Tibial nerve (tissue), 4 donors: ENCODE measurements at regions not wholly inside any gene's neighbourhood (a gene's known extent, or its start where the extent isn't known, plus 50 kb on each side); places are given as distances from the start of the nearest gene placed in this dataset.

Experiments
- EP300 ChIP-seq, 2 donors: sonication (generic); formaldehyde crosslinking; IDR thresholded peaks; one replicate each; pipeline ENCODE4 v1.6.1; 2017; ENCODE audit warnings: antibody characterized with exemption in 2 of 2, mild to moderate bottlenecking in 1 of 2
- TF ChIP-seq, protein P1 (sequence below), 5 experiments: fragments of 200-600 bp in 3 of 5; fragments of 450-650 bp in 2 of 5; sonication (generic) in 3 of 5; IDR thresholded peaks; one replicate each; pipeline ENCODE4 v1.5.1; 2016 to 2019; ENCODE audit warnings: antibody characterized with exemption in 5 of 5, mild to moderate bottlenecking in 3 of 5, moderate library complexity in 2 of 5

DNA sequence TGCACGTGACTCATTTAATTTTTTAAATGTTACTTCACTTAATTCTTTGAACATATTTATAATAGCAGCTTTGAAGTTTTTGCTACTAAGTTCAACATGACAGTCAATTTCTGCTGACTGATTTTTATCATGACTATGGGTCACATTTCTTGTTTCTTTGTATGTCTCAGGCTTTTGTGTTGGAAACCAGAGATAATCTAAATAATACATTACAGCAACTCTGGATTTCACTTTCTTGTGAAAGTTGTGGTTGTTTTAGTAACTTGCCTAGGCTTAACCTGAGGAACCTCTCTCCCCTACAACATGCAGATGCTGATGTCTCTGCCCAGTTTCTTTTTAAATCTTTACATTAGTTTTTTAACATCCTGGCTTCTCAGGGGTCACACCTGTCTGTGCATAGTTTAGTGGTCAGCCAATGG lies 180.8 kb downstream of the CCDC71L start:
- TF ChIP-seq, protein P1, sequence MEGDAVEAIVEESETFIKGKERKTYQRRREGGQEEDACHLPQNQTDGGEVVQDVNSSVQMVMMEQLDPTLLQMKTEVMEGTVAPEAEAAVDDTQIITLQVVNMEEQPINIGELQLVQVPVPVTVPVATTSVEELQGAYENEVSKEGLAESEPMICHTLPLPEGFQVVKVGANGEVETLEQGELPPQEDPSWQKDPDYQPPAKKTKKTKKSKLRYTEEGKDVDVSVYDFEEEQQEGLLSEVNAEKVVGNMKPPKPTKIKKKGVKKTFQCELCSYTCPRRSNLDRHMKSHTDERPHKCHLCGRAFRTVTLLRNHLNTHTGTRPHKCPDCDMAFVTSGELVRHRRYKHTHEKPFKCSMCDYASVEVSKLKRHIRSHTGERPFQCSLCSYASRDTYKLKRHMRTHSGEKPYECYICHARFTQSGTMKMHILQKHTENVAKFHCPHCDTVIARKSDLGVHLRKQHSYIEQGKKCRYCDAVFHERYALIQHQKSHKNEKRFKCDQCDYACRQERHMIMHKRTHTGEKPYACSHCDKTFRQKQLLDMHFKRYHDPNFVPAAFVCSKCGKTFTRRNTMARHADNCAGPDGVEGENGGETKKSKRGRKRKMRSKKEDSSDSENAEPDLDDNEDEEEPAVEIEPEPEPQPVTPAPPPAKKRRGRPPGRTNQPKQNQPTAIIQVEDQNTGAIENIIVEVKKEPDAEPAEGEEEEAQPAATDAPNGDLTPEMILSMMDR (IDR thresholded peaks at IDR 0.05): no peak
- no peak for TF ChIP-seq EP300 (IDR thresholded peaks at IDR 0.05)
